ENCODE measurements at regions not wholly inside any gene's neighbourhood (a gene's known extent, or its start where the extent isn't known, plus 50 kb on each side); places are given as distances from the start of the nearest gene placed in this dataset.

- no peak for TF ChIP-seq ZFP3 (CRISPR knock-in tag; IDR thresholded peaks at IDR 0.05)
- TF ChIP-seq ZNF8 (CRISPR knock-in tag; IDR thresholded peaks at IDR 0.05), result no peak
- no peak for TF ChIP-seq RARB (CRISPR knock-in tag; IDR thresholded peaks at IDR 0.05)
- TF ChIP-seq, protein P1, sequence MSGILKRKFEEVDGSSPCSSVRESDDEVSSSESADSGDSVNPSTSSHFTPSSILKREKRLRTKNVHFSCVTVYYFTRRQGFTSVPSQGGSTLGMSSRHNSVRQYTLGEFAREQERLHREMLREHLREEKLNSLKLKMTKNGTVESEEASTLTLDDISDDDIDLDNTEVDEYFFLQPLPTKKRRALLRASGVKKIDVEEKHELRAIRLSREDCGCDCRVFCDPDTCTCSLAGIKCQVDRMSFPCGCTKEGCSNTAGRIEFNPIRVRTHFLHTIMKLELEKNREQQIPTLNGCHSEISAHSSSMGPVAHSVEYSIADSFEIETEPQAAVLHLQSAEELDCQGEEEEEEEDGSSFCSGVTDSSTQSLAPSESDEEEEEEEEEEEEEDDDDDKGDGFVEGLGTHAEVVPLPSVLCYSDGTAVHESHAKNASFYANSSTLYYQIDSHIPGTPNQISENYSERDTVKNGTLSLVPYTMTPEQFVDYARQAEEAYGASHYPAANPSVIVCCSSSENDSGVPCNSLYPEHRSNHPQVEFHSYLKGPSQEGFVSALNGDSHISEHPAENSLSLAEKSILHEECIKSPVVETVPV (CRISPR knock-in tag; IDR thresholded peaks at IDR 0.05), result no peak
- TF ChIP-seq, protein P2, sequence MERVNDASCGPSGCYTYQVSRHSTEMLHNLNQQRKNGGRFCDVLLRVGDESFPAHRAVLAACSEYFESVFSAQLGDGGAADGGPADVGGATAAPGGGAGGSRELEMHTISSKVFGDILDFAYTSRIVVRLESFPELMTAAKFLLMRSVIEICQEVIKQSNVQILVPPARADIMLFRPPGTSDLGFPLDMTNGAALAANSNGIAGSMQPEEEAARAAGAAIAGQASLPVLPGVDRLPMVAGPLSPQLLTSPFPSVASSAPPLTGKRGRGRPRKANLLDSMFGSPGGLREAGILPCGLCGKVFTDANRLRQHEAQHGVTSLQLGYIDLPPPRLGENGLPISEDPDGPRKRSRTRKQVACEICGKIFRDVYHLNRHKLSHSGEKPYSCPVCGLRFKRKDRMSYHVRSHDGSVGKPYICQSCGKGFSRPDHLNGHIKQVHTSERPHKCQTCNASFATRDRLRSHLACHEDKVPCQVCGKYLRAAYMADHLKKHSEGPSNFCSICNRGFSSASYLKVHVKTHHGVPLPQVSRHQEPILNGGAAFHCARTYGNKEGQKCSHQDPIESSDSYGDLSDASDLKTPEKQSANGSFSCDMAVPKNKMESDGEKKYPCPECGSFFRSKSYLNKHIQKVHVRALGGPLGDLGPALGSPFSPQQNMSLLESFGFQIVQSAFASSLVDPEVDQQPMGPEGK (CRISPR knock-in tag; IDR thresholded peaks at IDR 0.05; ENCODE audit: borderline replicate concordance), result no peak
- TF ChIP-seq TOX (CRISPR knock-in tag; IDR thresholded peaks at IDR 0.05; ENCODE audit: borderline replicate concordance), result no peak
- TF ChIP-seq PPARA (CRISPR knock-in tag; IDR thresholded peaks at IDR 0.05; ENCODE audit: borderline replicate concordance), result no peak
- TF ChIP-seq ESRRG (CRISPR knock-in tag; IDR thresholded peaks at IDR 0.05), result no peak
- no peak for TF ChIP-seq ARNTL (CRISPR knock-in tag; IDR thresholded peaks at IDR 0.05; ENCODE audit: borderline replicate concordance, low read depth)
These were observed 1092.2 kb downstream of the KCNT2 start for GRCh38 chr1:195516036-195516435.
